GM20000 (cell line): ENCODE measurements at regions not wholly inside any gene's neighbourhood (a gene's known extent, or its start where the extent isn't known, plus 50 kb on each side); places are given as distances from the start of the nearest gene placed in this dataset.
A peak's percentile ranks its signal among the peaks of the same experiment; 100 is the strongest.
"Not testable (repeated sequence)": the region's sequence is repeated elsewhere in the genome, so short reads cannot be mapped to it uniquely, and the experiment has no call there.

Experiments
- DNase-seq: peaks from one replicate; pipeline ENCODE4 v3.0.0; 2012; ENCODE audit warnings: low spot score
- CTCF ChIP-seq: IDR thresholded peaks from 2 replicates; pipeline ENCODE4 v1.5.1; 2012; ENCODE audit warnings: mild to moderate bottlenecking, control low read depth; ENCODE audit errors: extremely low read depth, missing control alignments

GRCh38 chr16:51986301-51986700 is 560.6 kb downstream of the TOX3 start:
- no peak for DNase-seq
- no peak for TF ChIP-seq CTCF

GRCh38 chr16:51985126-51985525 is 561.8 kb downstream of the TOX3 start:
- no peak for DNase-seq
- no peak for TF ChIP-seq CTCF

- DNase-seq = no peak
- no peak for TF ChIP-seq CTCF
These were observed 562.5 kb downstream of the TOX3 start for GRCh38 chr16:51984395-51984794.

GRCh38 chr16:51982715-51983680 is 563.9 kb downstream of the TOX3 start:
- peak; percentile 39 for TF ChIP-seq CTCF
- peak; percentile 37 for DNase-seq

- no peak for DNase-seq
- TF ChIP-seq CTCF = no peak
These were observed 565.2 kb downstream of the TOX3 start for GRCh38 chr16:51981725-51982124.

- not testable (repeated sequence) for DNase-seq
These were observed 569.4 kb downstream of the TOX3 start for GRCh38 chr16:51977506-51977905.

GRCh38 chr16:51971184-51971583 is 575.8 kb downstream of the TOX3 start:
- TF ChIP-seq CTCF = no peak
- DNase-seq = no peak

GRCh38 chr16:51968749-51969148 is 578.2 kb downstream of the TOX3 start:
- no peak for TF ChIP-seq CTCF
- DNase-seq = no peak
